Progenitor cell of endocrine pancreas (in vitro differentiated cells): ENCODE measurements at regions not wholly inside any gene's neighbourhood (a gene's known extent, or its start where the extent isn't known, plus 50 kb on each side); places are given as distances from the start of the nearest gene placed in this dataset.
A peak's percentile ranks its signal among the peaks of the same experiment; 100 is the strongest.

ENCODE experiments used
- DNase-seq: peaks from one replicate; pipeline ENCODE4 v3.0.0; 2021; ENCODE audit warnings: low spot score; ENCODE audit not compliant: unreplicated experiment
- H3K27ac Mint-ChIP-seq: 2 replicates; pipeline ENCODE4 v1.8.0; 2021; ENCODE audit warnings: mild to moderate bottlenecking, moderate library complexity, mixed read lengths
- H3K27me3 Mint-ChIP-seq: 2 replicates; pipeline ENCODE4 v1.8.0; 2021; ENCODE audit warnings: mixed read lengths
- H3K36me3 Mint-ChIP-seq: 2 replicates; pipeline ENCODE4 v1.8.0; 2022; ENCODE audit warnings: mixed read lengths; ENCODE audit not compliant: insufficient read depth
- H3K4me1 Mint-ChIP-seq: 2 replicates; pipeline ENCODE4 v1.8.0; 2021; ENCODE audit warnings: low read depth, mixed read lengths
- H3K4me3 Mint-ChIP-seq: 2 replicates; pipeline ENCODE4 v1.8.0; 2021; ENCODE audit warnings: low read depth, mild to moderate bottlenecking, moderate library complexity, mixed read lengths
- H3K9me3 Mint-ChIP-seq: 2 replicates; pipeline ENCODE4 v1.8.0; 2021; ENCODE audit warnings: low read depth, mixed read lengths
- TF ChIP-seq, protein P1 (sequence below): fragments of 200-600 bp; sonication (generic); IDR thresholded peaks from one replicate; pipeline ENCODE4 v1.5.0; 2021; ENCODE audit warnings: antibody characterized with exemption, mild to moderate bottlenecking; ENCODE audit not compliant: unreplicated experiment

DNA sequence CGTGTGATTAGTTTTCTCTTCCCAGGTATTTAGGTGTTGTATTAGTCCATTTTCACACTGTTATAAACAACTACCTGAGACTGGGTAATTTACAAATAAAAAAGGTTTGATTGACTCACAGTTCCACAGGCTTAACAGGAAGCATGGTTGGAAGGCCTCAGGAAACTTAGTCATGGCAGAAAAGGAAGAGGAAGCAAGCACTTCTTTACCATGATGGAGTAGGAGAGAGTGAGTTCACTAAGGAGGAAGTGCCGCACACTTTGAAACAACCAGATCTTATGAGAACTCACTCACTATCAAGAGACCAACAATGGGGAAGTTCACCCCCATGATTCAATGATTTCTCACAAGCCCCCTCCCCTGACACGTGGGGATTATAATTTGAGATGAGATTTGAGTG is 1343.7 kb upstream of the GOT2 start:
- Mint-ChIP-seq H3K9me3 (no peaks in the 10 kb centered on the region), H3K4me1 (peaks cover 11% of the 10 kb centered on the region), H3K36me3 (no peaks in the 10 kb centered on the region), H3K4me3 (no peak overlapping the region), H3K27ac (no peak overlapping the region), H3K27me3 (peaks cover 25% of the 10 kb centered on the region)
- no peak for DNase-seq
- TF ChIP-seq, protein P1, sequence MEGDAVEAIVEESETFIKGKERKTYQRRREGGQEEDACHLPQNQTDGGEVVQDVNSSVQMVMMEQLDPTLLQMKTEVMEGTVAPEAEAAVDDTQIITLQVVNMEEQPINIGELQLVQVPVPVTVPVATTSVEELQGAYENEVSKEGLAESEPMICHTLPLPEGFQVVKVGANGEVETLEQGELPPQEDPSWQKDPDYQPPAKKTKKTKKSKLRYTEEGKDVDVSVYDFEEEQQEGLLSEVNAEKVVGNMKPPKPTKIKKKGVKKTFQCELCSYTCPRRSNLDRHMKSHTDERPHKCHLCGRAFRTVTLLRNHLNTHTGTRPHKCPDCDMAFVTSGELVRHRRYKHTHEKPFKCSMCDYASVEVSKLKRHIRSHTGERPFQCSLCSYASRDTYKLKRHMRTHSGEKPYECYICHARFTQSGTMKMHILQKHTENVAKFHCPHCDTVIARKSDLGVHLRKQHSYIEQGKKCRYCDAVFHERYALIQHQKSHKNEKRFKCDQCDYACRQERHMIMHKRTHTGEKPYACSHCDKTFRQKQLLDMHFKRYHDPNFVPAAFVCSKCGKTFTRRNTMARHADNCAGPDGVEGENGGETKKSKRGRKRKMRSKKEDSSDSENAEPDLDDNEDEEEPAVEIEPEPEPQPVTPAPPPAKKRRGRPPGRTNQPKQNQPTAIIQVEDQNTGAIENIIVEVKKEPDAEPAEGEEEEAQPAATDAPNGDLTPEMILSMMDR, result no peak

DNA sequence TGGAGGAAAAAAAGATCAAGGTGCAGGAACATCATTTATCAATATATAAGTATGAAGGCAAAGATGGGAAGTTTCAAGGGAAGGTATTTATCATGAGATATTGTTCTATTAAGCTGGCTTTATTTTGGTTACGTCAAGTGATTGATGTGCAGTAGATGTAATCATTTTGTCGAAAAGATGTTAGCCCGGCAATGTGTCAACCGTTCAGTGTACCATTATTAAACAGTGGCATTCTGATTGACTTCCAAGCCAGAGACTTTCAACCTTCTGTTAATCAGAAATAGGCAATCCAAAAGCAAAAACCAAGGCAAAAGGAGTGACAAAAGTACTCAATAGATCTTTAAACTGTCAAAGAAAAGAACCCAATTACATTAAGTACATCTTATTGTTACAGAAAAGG is 1340.3 kb upstream of the GOT2 start:
- H3K4me1 Mint-ChIP-seq, result peaks cover 16% of the 10 kb centered on the region
- peaks cover 7% of the 10 kb centered on the region for H3K27me3 Mint-ChIP-seq
- no peaks in the 10 kb centered on the region for H3K9me3 Mint-ChIP-seq
- H3K36me3 Mint-ChIP-seq, result no peaks in the 10 kb centered on the region
- TF ChIP-seq, protein P1, result no peak
- no peak overlapping the region for H3K27ac Mint-ChIP-seq
- H3K4me3 Mint-ChIP-seq, result peak overlapping the region; percentile 2
- no peak for DNase-seq

DNA sequence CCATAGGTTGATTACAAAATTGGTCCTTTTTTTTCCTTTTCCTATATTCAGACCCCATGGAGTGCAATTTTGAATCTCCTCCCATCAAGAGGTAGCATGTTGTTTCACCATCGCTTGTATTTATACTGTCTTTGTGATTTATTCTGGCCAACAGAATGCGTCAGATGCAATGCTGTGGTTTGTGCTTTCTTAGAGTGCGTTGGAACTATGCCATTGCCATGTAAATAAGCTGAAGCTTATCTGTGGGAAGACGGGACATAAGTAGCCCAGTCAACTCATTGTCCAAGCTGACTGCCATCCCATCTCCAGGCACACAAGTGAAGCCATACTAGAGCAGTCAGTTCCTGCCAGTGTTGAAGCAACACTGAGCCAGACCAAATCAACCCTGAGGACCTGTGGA is 1339.3 kb upstream of the GOT2 start:
- Mint-ChIP-seq H3K4me3 (no peak overlapping the region), H3K4me1 (peaks cover 16% of the 10 kb centered on the region), H3K9me3 (no peaks in the 10 kb centered on the region), H3K36me3 (no peaks in the 10 kb centered on the region), H3K27ac (no peak overlapping the region), H3K27me3 (no peaks in the 10 kb centered on the region)
- TF ChIP-seq, protein P1, result no peak
- no peak for DNase-seq

DNA sequence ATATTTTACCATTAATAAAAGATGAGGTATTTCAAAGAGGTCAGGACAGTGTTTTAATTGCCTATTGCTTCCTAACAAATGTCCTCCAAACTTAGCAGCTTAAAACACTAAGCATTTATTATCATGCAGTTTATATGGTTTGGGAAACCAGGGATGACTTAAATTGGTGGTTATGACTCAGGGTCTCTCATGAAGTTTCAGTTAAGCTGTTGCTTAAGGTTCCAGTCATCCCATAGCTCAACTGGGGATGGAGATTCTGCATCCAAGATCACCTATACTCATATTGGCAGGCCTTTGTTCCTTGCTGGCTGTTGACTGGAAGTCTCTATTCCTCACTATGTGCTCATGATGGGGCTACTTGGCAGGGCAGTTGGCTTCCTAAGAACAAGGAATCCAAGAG is 1329.9 kb upstream of the GOT2 start:
- Mint-ChIP-seq H3K4me3 (no peak overlapping the region), H3K4me1 (peaks cover 2% of the 10 kb centered on the region), H3K27me3 (no peaks in the 10 kb centered on the region), H3K27ac (no peak overlapping the region), H3K36me3 (no peaks in the 10 kb centered on the region), H3K9me3 (no peaks in the 10 kb centered on the region)
- DNase-seq, result no peak
- TF ChIP-seq, protein P1, result no peak

DNA sequence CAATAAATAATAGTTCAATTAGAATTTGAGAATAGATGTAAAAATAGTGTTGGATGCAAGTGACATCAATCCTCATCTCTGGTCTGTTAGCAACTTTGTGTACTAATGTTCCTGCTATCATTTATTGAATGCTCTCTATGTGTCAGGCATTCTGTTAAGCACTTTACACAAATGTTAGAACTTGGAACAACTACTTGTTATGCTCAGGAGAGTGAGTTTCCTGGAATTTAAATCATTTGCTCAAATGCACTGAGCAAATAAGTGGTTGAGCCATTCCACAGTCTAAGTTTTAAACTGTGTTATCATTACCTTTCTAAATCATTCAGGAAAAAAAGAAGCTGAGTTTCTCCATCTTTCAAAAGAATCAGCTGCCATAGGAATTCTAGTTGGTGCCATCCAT is 1327.3 kb upstream of the GOT2 start:
- no peak overlapping the region for H3K4me3 Mint-ChIP-seq
- H3K9me3 Mint-ChIP-seq, result no peaks in the 10 kb centered on the region
- TF ChIP-seq, protein P1, result no peak
- H3K4me1 Mint-ChIP-seq, result peaks cover 2% of the 10 kb centered on the region
- H3K27ac Mint-ChIP-seq, result no peak overlapping the region
- H3K27me3 Mint-ChIP-seq, result no peaks in the 10 kb centered on the region
- DNase-seq, result no peak
- no peaks in the 10 kb centered on the region for H3K36me3 Mint-ChIP-seq
